HG03558 (cell line): ENCODE measurements at regions not wholly inside any gene's neighbourhood (a gene's known extent, or its start where the extent isn't known, plus 50 kb on each side); places are given as distances from the start of the nearest gene placed in this dataset.
"Not testable (repeated sequence)": the region's sequence is repeated elsewhere in the genome, so short reads cannot be mapped to it uniquely, and the experiment has no call there.

Source experiments
- ATAC-seq: cut with Tn5 transposase; IDR thresholded peaks from one replicate; pipeline ENCODE4 v1.9.1; 2021; ENCODE audit warnings: moderate number of reproducible peaks; ENCODE audit not compliant: unreplicated experiment; ENCODE audit errors: extremely low read depth

DNA sequence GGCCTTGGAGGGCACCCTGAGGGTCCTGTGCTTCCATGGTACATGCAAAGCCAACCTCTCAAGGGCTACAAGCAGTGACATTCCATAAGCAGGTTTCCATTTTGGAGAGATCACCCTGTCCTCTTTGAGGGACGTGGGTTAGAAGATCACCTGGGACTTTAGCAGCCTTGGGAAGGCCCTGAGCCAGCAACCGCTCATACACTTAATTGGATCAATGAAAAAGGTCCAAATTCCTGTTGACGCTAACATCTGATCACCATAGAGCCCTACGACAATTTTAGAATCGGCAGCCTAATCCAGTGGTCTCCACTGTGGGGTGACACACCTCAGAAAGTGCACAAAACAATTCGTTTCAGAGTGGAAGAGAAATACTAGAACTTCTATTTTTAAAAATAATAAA is 196.0 kb upstream of the NR3C1 start:
- ATAC-seq = no peak

GRCh38 chr5:143596824-143597223 is 193.3 kb upstream of the NR3C1 start:
- no peak for ATAC-seq

DNA sequence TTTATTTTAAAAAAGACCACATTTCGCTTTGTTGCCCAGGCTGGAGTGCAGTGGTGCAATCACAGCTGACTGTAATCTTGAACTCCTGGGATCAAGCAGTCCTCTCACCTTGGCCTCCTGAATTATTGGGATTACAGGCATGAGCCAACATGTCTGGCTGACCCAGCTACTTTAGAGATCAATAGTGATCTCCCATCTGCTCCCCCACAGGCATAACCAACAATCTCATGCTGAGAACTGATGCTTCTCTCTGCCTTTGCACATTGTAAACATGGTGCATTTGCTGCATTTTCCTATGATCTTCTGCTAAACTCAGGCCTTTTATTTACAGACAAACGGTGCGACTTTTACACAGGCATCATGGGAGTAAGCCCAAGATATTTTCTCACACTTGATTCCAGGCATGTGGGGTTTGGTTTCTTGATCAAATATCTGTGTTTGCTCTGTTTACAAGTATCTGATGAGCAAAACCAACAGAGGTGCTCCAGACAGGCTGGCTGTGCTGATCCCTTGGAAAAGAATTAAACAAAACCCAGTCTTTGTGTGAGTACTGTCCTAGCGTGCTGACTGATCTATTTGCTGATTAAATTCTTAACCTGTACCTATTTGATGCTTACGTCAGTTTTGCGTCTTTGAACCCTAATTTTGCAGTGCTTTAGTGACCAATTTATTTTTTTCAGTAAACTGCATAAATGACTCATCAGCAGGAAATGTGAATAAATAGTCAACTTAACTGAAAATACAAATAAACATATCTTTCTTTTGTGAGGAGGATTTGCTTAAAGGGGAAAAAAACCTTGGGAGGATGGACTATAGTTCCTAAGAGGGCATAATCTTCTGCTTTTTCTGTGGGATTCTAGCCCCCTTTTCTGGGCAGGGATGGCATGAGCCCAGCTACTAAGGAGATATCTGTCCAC is 191.7 kb upstream of the NR3C1 start:
- no peak for ATAC-seq

GRCh38 chr5:143593723-143594122 is 190.2 kb upstream of the NR3C1 start:
- ATAC-seq = no peak

DNA sequence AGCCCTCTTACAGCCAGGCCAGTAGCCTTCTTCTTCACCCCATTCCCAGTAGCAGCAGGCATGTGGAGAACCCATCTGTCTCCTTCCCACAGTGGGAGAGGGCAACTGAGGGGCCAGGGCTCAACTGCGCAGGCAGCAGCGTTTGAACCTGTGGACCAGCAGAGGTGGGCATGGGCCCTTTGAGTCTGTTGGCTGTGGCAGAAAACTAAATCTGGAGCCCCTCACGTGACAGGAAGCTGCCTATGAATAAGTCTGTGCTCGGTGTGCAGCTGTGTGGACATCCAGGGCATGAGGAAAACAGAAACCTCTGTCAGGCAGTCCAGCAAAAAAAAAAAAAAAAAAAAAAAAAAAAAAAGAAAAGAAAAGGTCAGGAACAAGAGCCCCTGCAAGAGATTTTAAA is 189.2 kb upstream of the NR3C1 start:
- ATAC-seq = peak; percentile 54

DNA sequence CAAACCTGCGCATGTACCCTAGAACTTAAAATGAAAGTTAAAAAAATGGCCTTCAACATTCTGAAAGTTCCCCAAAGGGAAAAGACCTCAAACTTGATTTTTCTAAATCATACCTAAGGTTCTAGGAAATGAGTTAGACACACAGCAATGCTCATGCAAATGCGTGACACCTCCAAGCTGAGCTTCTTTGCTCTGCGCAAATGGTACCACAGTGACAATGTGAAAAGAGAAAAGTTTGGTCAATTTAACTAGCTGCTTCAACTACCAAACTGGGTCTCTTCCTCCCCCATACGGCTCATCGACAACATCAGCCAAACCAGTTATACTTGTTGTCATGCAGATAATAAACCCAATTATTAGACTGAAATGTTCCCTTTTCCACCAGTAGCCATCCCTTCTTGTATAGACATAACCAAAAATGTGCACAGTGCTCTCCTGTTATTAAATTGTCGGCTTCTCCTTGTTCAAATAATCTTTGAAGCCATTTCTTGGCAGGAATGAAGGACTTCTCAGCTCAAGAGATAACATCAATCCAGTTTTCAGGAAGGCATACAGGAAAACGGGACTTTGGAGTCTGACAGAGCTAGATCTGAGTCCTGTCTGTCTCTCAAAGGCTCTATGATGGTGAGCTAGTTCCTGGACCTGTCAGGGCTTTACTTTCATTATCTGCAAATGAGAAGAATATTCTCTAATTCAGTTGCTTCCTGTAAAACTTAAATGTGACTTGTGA is 185.6 kb upstream of the NR3C1 start:
- no peak for ATAC-seq

DNA sequence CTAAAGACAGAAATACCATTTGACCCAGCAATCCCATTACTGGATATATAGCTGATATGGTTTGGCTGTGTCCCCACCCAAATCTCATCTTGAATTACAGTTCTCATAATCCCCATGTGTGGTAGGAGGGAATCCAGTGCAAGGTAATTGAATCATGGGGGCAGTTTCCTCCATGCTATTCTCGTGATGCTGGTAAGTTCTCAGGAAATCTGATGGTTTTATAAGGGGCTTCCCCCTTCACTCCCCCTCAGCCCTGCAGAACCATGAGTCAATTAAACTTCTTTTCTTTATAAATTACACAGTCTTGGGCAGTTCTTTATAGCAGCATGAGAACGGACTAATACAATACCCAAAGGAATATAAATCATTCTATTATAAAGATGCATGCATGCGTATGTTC is 184.6 kb upstream of the NR3C1 start:
- not testable (repeated sequence) for ATAC-seq

DNA sequence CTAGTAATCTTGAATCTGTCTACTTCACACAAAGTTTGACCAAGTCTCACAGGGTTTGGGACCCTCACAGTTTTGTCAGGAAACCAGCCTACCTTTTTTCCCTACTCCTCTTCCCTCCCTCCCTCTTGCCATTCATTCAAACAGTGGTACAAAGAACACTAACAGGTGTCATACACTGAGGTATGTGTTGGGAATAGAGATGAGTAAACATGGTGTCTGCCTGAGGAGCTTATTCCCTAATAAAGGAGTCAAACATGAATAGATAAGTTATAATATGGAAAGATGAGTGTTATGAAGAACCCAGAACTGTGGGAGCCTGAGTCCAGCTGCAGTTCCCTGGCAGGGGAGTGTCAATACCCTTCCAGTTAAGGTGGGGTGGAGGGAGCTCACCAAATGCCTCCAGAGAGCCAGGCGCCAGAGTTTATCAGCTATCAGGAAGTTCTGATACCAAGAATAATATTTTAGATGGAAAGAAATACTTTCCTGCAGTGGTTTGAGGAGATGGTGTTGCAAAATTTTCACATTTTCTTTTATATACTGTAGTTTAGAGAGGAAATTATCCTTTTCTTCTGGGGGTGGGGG is 183.4 kb upstream of the NR3C1 start:
- ATAC-seq = no peak

DNA sequence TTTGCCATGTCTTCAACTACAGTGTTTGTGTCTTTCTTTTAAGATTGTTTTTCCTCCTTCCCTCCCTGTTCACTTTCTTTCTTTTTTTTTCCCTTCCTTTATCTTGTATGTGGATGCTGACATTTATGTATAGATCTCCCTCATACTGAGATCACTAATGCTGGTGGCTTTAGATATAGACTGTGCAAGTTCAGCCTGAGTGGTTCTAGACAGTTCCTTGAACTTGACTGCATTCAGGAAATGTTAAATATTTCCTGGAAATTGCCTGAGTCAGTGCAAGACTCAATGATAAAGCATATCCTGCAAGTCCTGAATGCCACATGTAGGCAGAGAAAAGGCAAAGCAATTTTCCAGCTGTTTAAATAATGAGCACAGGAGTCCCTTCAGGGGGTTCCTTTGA is 182.5 kb upstream of the NR3C1 start:
- ATAC-seq = no peak

- ATAC-seq = no peak
Observed at GRCh38 chr5:143583409-143583808, 179.9 kb upstream of the NR3C1 start.

- ATAC-seq = no peak
Observed at GRCh38 chr5:143582869-143583268, 179.4 kb upstream of the NR3C1 start.

GRCh38 chr5:143582176-143582575 is 178.7 kb upstream of the NR3C1 start:
- no peak for ATAC-seq

- no peak for ATAC-seq
Observed at GRCh38 chr5:143581649-143582048, 178.2 kb upstream of the NR3C1 start.

- ATAC-seq = no peak
Observed at GRCh38 chr5:143581147-143581546, 177.7 kb upstream of the NR3C1 start.

DNA sequence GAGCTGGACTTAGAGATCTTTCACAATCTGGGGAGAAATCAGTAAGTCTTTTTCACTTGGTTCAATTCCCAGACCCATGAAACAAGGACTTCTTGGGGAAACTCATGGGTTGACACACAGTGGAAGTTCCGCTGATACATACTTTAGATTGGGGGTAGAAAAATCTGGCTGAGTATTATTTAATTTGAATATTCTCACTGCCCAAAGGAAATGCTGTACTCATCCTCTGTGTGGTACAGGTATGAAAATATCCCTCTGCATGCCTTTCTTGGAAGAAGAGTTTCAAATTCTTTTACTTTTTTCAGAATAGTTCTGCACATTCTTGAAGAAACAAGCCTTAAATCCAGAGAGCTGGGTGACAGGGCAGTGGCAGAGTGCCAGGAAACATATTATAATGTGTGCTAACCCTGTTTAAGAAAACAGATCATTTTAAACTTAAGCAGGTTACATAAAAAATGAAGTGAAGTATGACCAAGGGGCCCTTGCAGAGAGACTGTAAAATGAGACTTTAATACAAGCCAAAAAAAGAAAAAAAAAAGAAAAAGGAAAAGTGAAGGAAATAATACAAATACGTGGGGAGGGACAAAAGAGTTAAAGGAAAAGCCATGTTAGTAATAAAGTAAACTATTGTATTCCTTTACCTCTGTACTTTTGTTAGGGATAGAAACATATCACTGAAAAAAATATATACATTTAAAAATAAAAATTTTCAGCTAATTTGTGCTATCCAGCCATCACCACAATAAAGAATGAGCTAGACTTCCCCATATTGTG is 173.4 kb upstream of the NR3C1 start:
- ATAC-seq = no peak

GRCh38 chr5:143575286-143575685 is 171.8 kb upstream of the NR3C1 start:
- no peak for ATAC-seq

DNA sequence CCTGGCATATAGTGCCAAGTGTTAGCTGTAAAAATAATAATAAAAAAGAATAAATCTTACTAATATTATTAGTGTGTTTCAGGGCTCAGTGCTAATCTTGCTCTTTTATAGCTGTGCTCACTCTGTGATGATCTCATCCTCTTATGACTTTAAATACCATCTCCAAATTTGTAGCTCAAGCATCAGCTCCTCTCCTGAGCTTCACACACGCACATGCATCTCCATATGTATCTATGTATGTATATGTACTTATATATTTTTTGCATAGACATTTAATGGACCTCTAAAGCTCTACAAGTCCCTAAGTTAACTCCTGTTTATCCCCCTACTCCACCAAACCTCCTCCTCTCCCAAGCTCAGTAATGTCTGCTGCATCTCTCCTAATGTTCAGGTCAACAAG is 170.8 kb upstream of the NR3C1 start:
- no peak for ATAC-seq

- no peak for ATAC-seq
Observed at GRCh38 chr5:143573568-143574170, 170.2 kb upstream of the NR3C1 start.

DNA sequence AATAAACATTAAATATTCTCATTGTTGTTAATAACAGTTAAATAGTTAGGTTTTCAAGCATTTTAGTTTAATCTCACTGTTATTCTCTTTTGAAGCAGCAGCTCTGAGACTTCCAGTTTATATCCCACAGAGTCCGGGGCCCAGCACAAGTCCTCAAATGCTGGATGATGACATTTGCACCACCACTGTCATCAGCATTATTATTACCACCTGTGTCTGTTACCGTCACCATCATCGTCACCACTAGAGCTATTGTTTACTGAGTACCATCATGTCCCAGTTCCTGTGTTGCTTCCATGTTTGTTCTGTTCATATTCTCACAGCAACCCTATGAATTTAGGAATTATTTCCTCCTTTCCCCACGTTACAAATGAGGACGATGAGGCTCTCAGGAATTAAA is 169.2 kb upstream of the NR3C1 start:
- ATAC-seq = no peak
